ENCODE measurements at regions not wholly inside any gene's neighbourhood (a gene's known extent, or its start where the extent isn't known, plus 50 kb on each side); places are given as distances from the start of the nearest gene placed in this dataset.

GRCh38 chr15:85974742-85975141 lies 104.9 kb upstream of the AGBL1 start:
- H3K27ac ChIP-seq (ENCODE audit: insufficient read depth, low read depth, low read length), result no peak overlapping the region

GRCh38 chr15:85976102-85976501 lies 103.6 kb upstream of the AGBL1 start:
- Histone ChIP-seq H3K27ac (ENCODE audit: insufficient read depth, low read depth, low read length) (no peak overlapping the region), H3K4me2 (ENCODE audit: insufficient read depth, low read length) (no peak overlapping the region), H3K9ac (replicated peaks; ENCODE audit: extremely low read depth, insufficient read depth, low read length) (no peak overlapping the region), H2AFZ (ENCODE audit: low read depth, low read length) (no peak overlapping the region), H3K9me3 (replicated peaks; ENCODE audit: control insufficient read depth, insufficient read depth, low read length) (no peaks in the 10 kb centered on the region), H4K20me1 (replicated peaks; ENCODE audit: control insufficient read depth, extremely low read depth, insufficient read depth, low read length) (no peaks in the 10 kb centered on the region), H3K79me2 (ENCODE audit: control insufficient read depth, insufficient read depth, low read length) (no peaks in the 10 kb centered on the region), H3K4me1 (ENCODE audit: control insufficient read depth, extremely low read depth, insufficient read depth, low read length) (no peaks in the 10 kb centered on the region), H3K9me1 (replicated peaks; ENCODE audit: control insufficient read depth, extremely low read depth, insufficient read depth, low read length) (no peaks in the 10 kb centered on the region), H3K4me3 (replicated peaks in 1 of 3; ENCODE audit: insufficient read depth in 1 of 3, low read depth in 1 of 3, low read length in 3 of 3) (no peak overlapping the region), H3K27me3 (ENCODE audit: control insufficient read depth in 2 of 2, insufficient read depth in 2 of 2, low read length in 2 of 2) (no peaks in the 10 kb centered on the region), H3K36me3 (ENCODE audit: control insufficient read depth in 2 of 2, extremely low read depth in 1 of 2, insufficient read depth in 2 of 2, low read length in 2 of 2) (no peaks in the 10 kb centered on the region)
- POLR2A ChIA-PET, result no interaction called here
- TF ChIP-seq EZH2 (IDR thresholded peaks at IDR 0.05; ENCODE audit: borderline replicate concordance, low read depth, low read length, severe bottlenecking) (no peak), MAX (IDR thresholded peaks at IDR 0.05; ENCODE audit: insufficient read depth, insufficient read length) (no peak), POLR2AphosphoS5 (IDR thresholded peaks at IDR 0.05; ENCODE audit: insufficient read depth, low read depth, low read length) (no peak), FOS (IDR thresholded peaks at IDR 0.05; ENCODE audit: borderline replicate concordance, insufficient read depth, low read length) (no peak)
- CTCF ChIA-PET, result no interaction called here
- DNase-seq (ENCODE audit: low read depth, low spot score) (no peak), FAIRE-seq (no peak)
- BruUV-seq (replicated peaks), result no TSS peak
- dilution Hi-C loops (cut with MboI; ENCODE audit: extremely low pct_ligation_motif_present, low sequenced_read_pairs) (no loop called here), intact Hi-C loops (cut with micrococcal nuclease) (no loop called here)

More at GRCh38 chr15:85974742-85975141, 104.9 kb upstream of the AGBL1 start:
- Histone ChIP-seq H3K4me1 (ENCODE audit: control insufficient read depth, extremely low read depth, insufficient read depth, low read length) (no peaks in the 10 kb centered on the region), H3K4me3 (replicated peaks in 1 of 3; ENCODE audit: insufficient read depth in 1 of 3, low read depth in 1 of 3, low read length in 3 of 3) (no peak overlapping the region), H3K9me1 (replicated peaks; ENCODE audit: control insufficient read depth, extremely low read depth, insufficient read depth, low read length) (no peaks in the 10 kb centered on the region), H3K79me2 (ENCODE audit: control insufficient read depth, insufficient read depth, low read length) (no peaks in the 10 kb centered on the region), H3K4me2 (ENCODE audit: insufficient read depth, low read length) (no peak overlapping the region), H4K20me1 (replicated peaks; ENCODE audit: control insufficient read depth, extremely low read depth, insufficient read depth, low read length) (no peaks in the 10 kb centered on the region), H3K36me3 (ENCODE audit: control insufficient read depth in 2 of 2, extremely low read depth in 1 of 2, insufficient read depth in 2 of 2, low read length in 2 of 2) (no peaks in the 10 kb centered on the region), H2AFZ (ENCODE audit: low read depth, low read length) (no peak overlapping the region), H3K9me3 (replicated peaks; ENCODE audit: control insufficient read depth, insufficient read depth, low read length) (no peaks in the 10 kb centered on the region), H3K27me3 (ENCODE audit: control insufficient read depth in 2 of 2, insufficient read depth in 2 of 2, low read length in 2 of 2) (no peaks in the 10 kb centered on the region), H3K9ac (replicated peaks; ENCODE audit: extremely low read depth, insufficient read depth, low read length) (no peak overlapping the region)
- FAIRE-seq (no peak), DNase-seq (ENCODE audit: low read depth, low spot score) (no peak)
- no peak for TF ChIP-seq POLR2AphosphoS5 (IDR thresholded peaks at IDR 0.05; ENCODE audit: insufficient read depth, low read depth, low read length)
- TF ChIP-seq GATA2 (IDR thresholded peaks at IDR 0.05; ENCODE audit: insufficient read depth, insufficient read length, low read depth, low read length), result no peak
- TF ChIP-seq POLR2A (IDR thresholded peaks at IDR 0.05; ENCODE audit: low read depth, low read length), result no peak
- TF ChIP-seq EZH2 (IDR thresholded peaks at IDR 0.05; ENCODE audit: borderline replicate concordance, low read depth, low read length, severe bottlenecking), result no peak
- POLR2A ChIA-PET, result no interaction called here
- BruUV-seq (replicated peaks), result no TSS peak
- intact Hi-C loops (cut with micrococcal nuclease), result no loop called here
- CTCF ChIA-PET, result no interaction called here
- dilution Hi-C loops (cut with MboI; ENCODE audit: extremely low pct_ligation_motif_present, low sequenced_read_pairs), result no loop called here

Measured in endothelial cell of umbilical vein (primary cell).